ENCODE measurements at regions not wholly inside any gene's neighbourhood (a gene's known extent, or its start where the extent isn't known, plus 50 kb on each side); places are given as distances from the start of the nearest gene placed in this dataset.
"Not testable (repeated sequence)": the region's sequence is repeated elsewhere in the genome, so short reads cannot be mapped to it uniquely, and the experiment has no call there.

GRCh38 chr17:71104225-71104624, 934.9 kb downstream of the KCNJ2 start:
- ChIA-PET CTCF (no interaction called here), POLR2A (ENCODE audit: low non-redundant PET) (no interaction called here)
- H3K27ac ChIP-seq (ENCODE audit: low read depth, low read length, poor library complexity, severe bottlenecking): no peak overlapping the region
- no peak for TF ChIP-seq EZH2 (IDR thresholded peaks at IDR 0.05; ENCODE audit: borderline replicate concordance, low read depth, low read length, poor library complexity, severe bottlenecking)
- no peak for TF ChIP-seq CTCF (conservative IDR thresholded peaks at IDR 0.05; ENCODE audit: low read depth, low read length)
- H3K36me3 ChIP-seq (ENCODE audit: insufficient read depth, low read length, poor library complexity, severe bottlenecking): no peaks in the 10 kb centered on the region
- no peaks in the 10 kb centered on the region for H3K4me1 ChIP-seq (ENCODE audit: insufficient read depth, low read length, poor library complexity, severe bottlenecking)
- no peak overlapping the region for H3K4me3 ChIP-seq (ENCODE audit: low read depth, low read length, poor library complexity, severe bottlenecking)
- no peaks in the 10 kb centered on the region for H3K27me3 ChIP-seq (replicated peaks; ENCODE audit: insufficient read depth, low read depth, low read length, poor library complexity)
- no peaks in the 10 kb centered on the region for H3K9me3 ChIP-seq (ENCODE audit: low read depth, low read length, poor library complexity, severe bottlenecking)
- intact Hi-C loops (cut with micrococcal nuclease; ENCODE audit: unreplicated experiment): no loop called here
- no TSS peak for BruUV-seq (replicated peaks)
- no peak for DNase-seq (ENCODE audit: low spot score)

- DNase-seq (ENCODE audit: low spot score); H3K27ac ChIP-seq (ENCODE audit: low read depth, low read length, poor library complexity, severe bottlenecking); CTCF ChIA-PET; H3K4me1 ChIP-seq (ENCODE audit: insufficient read depth, low read length, poor library complexity, severe bottlenecking); H3K36me3 ChIP-seq (ENCODE audit: insufficient read depth, low read length, poor library complexity, severe bottlenecking); H3K27me3 ChIP-seq (replicated peaks; ENCODE audit: insufficient read depth, low read depth, low read length, poor library complexity); POLR2A ChIA-PET (ENCODE audit: low non-redundant PET); H3K9me3 ChIP-seq (ENCODE audit: low read depth, low read length, poor library complexity, severe bottlenecking); BruUV-seq (replicated peaks); H3K4me3 ChIP-seq (ENCODE audit: low read depth, low read length, poor library complexity, severe bottlenecking); intact Hi-C loops (cut with micrococcal nuclease; ENCODE audit: unreplicated experiment): not testable (repeated sequence)
These were observed 936.7 kb downstream of the KCNJ2 start for GRCh38 chr17:71106056-71106455.

- POLR2A ChIA-PET (ENCODE audit: low non-redundant PET): no interaction called here
- BruUV-seq (replicated peaks): no TSS peak
These were observed 937.8 kb downstream of the KCNJ2 start for GRCh38 chr17:71107136-71107535.

More at GRCh38 chr17:71107136-71107535, 937.8 kb downstream of the KCNJ2 start:
- H3K4me1 ChIP-seq (ENCODE audit: insufficient read depth, low read length, poor library complexity, severe bottlenecking): no peaks in the 10 kb centered on the region
- H3K27me3 ChIP-seq (replicated peaks; ENCODE audit: insufficient read depth, low read depth, low read length, poor library complexity): no peaks in the 10 kb centered on the region
- no peak overlapping the region for H3K4me3 ChIP-seq (ENCODE audit: low read depth, low read length, poor library complexity, severe bottlenecking)
- H3K9me3 ChIP-seq (ENCODE audit: low read depth, low read length, poor library complexity, severe bottlenecking): no peaks in the 10 kb centered on the region
- no peak for DNase-seq (ENCODE audit: low spot score)
- intact Hi-C loops (cut with micrococcal nuclease; ENCODE audit: unreplicated experiment): no loop called here
- CTCF ChIA-PET: no interaction called here
- TF ChIP-seq CTCF (conservative IDR thresholded peaks at IDR 0.05; ENCODE audit: low read depth, low read length) (no peak), EZH2 (IDR thresholded peaks at IDR 0.05; ENCODE audit: borderline replicate concordance, low read depth, low read length, poor library complexity, severe bottlenecking) (no peak)
- H3K27ac ChIP-seq (ENCODE audit: low read depth, low read length, poor library complexity, severe bottlenecking): no peak overlapping the region
- no peaks in the 10 kb centered on the region for H3K36me3 ChIP-seq (ENCODE audit: insufficient read depth, low read length, poor library complexity, severe bottlenecking)
